GM23338 (cell line): ENCODE measurements at regions not wholly inside any gene's neighbourhood (a gene's known extent, or its start where the extent isn't known, plus 50 kb on each side); places are given as distances from the start of the nearest gene placed in this dataset.
A peak's percentile ranks its signal among the peaks of the same experiment; 100 is the strongest.

ENCODE experiments used
- ATAC-seq: fragments of 200-7000 bp; cut with Tn5 transposase; 3 replicates; pipeline ENCODE4 v1.9.1; 2020
- DNase-seq: peaks from one replicate; pipeline ENCODE4 v3.0.0-alpha.2; 2015; ENCODE audit warnings: low spot score
- H2AFZ ChIP-seq: fragments of 200-600 bp; sonication (generic); 2 replicates; pipeline ENCODE4 v1.8.0; 2016; ENCODE audit warnings: antibody characterized with exemption, mild to moderate bottlenecking, moderate library complexity
- H3F3A ChIP-seq: fragments of 200-600 bp; sonication (generic); replicated peaks from 2 replicates; pipeline ENCODE4 v1.8.0; 2017; ENCODE audit warnings: antibody characterized with exemption, mixed run types, low read depth
- H3K27ac ChIP-seq: fragments of 200-600 bp; sonication (generic); 2 replicates; pipeline ENCODE4 v1.6.1; 2016; ENCODE audit warnings: low read depth
- H3K27me3 ChIP-seq: fragments of 200-600 bp; sonication (generic); 2 replicates; pipeline ENCODE4 v1.8.0; 2016; ENCODE audit warnings: mild to moderate bottlenecking, mixed run types, moderate library complexity; ENCODE audit not compliant: insufficient read depth
- H3K36me3 ChIP-seq: fragments of 200-600 bp; sonication (generic); 2 replicates; pipeline ENCODE4 v1.8.0; 2016; ENCODE audit warnings: mild to moderate bottlenecking; ENCODE audit not compliant: insufficient read depth
- H3K4me1 ChIP-seq: fragments of 200-600 bp; sonication (generic); 2 replicates; pipeline ENCODE4 v1.8.0; 2016; ENCODE audit warnings: mild to moderate bottlenecking, moderate library complexity; ENCODE audit not compliant: insufficient read depth
- H3K4me2 ChIP-seq: fragments of 200-600 bp; sonication (generic); 2 replicates; pipeline ENCODE4 v1.7.1; 2017; ENCODE audit warnings: mixed run types
- H3K4me3 ChIP-seq: fragments of 200-600 bp; sonication (generic); 2 replicates; pipeline ENCODE4 v1.6.1; 2016; ENCODE audit warnings: mixed run types
- H3K79me2 ChIP-seq: fragments of 200-600 bp; sonication (generic); replicated peaks from 2 replicates; pipeline ENCODE4 v1.8.0; 2017; ENCODE audit warnings: mild to moderate bottlenecking; ENCODE audit not compliant: insufficient read depth
- H3K9me2 ChIP-seq: fragments of 200-600 bp; sonication (generic); 2 replicates; pipeline ENCODE4 v1.8.0; 2017; ENCODE audit not compliant: insufficient read depth
- H4K20me1 ChIP-seq: fragments of 200-600 bp; sonication (generic); replicated peaks from 2 replicates; pipeline ENCODE4 v1.8.0; 2017; ENCODE audit warnings: mild to moderate bottlenecking; ENCODE audit not compliant: insufficient read depth
- H3K27ac Mint-ChIP-seq: 2 replicates; pipeline ENCODE4 v1.8.0; 2020; ENCODE audit warnings: inconsistent platforms, mild to moderate bottlenecking, moderate library complexity, mixed read lengths
- H3K27me3 Mint-ChIP-seq: 3 replicates; pipeline ENCODE4 v1.8.0; 2022; ENCODE audit warnings: low read depth, mild to moderate bottlenecking, moderate library complexity, mixed read lengths, inconsistent platforms; ENCODE audit not compliant: insufficient read depth, poor library complexity
- H3K36me3 Mint-ChIP-seq: 3 replicates; pipeline ENCODE4 v1.8.0; 2021; ENCODE audit warnings: low read depth, mild to moderate bottlenecking, inconsistent platforms, moderate library complexity, mixed read lengths
- H3K4me1 Mint-ChIP-seq: 3 replicates; pipeline ENCODE4 v1.8.0; 2020; ENCODE audit warnings: mild to moderate bottlenecking, inconsistent platforms, mixed read lengths
- H3K4me3 Mint-ChIP-seq: 3 replicates; pipeline ENCODE4 v1.8.0; 2021; ENCODE audit warnings: moderate library complexity, mild to moderate bottlenecking, inconsistent platforms, mixed read lengths
- H3K9me3 Mint-ChIP-seq: 3 replicates; pipeline ENCODE4 v1.8.0; 2020; ENCODE audit warnings: moderate library complexity, mild to moderate bottlenecking, inconsistent platforms, mixed read lengths
- ETS1 ChIP-seq: IDR thresholded peaks from 2 replicates; pipeline ENCODE4 v1.6.1; 2016; ENCODE audit warnings: antibody characterized with exemption
- STAT1 ChIP-seq: IDR thresholded peaks from one replicate; pipeline ENCODE4 v1.6.1; 2016; ENCODE audit warnings: antibody characterized with exemption; ENCODE audit not compliant: unreplicated experiment
- ZNF114 ChIP-seq: fragments of 250-450 bp; sonication (Bioruptor Pico); IDR thresholded peaks from 2 replicates; pipeline ENCODE4 v1.5.0; 2020; ENCODE audit warnings: mild to moderate bottlenecking, moderate library complexity
- ZNF462 ChIP-seq: fragments of 250-450 bp; sonication (Bioruptor Pico); IDR thresholded peaks from 2 replicates; pipeline ENCODE4 v1.5.0; 2020; ENCODE audit warnings: mild to moderate bottlenecking, moderate library complexity

- TF ChIP-seq ZNF462 (CRISPR knock-in tag) (no peak), ZNF114 (CRISPR knock-in tag) (no peak)
Measured at GRCh38 chr3:68483601-68484000, 448.7 kb downstream of the TAFA4 start (continued).

GRCh38 chr3:68483041-68483440 is 449.3 kb downstream of the TAFA4 start:
- H4K20me1 ChIP-seq = no peaks in the 10 kb centered on the region
- H2AFZ ChIP-seq = 0 out of 2 replicates have a peak overlapping the region, but pooled peaks have one; percentile 39
- DNase-seq (no peak), ATAC-seq (no peak)
- H3K27ac Mint-ChIP-seq = no peak overlapping the region
- no peaks in the 10 kb centered on the region for H3K79me2 ChIP-seq
- H3K4me3 ChIP-seq = no peak overlapping the region
- H3K36me3 Mint-ChIP-seq = no peaks in the 10 kb centered on the region
- H3K27me3 Mint-ChIP-seq = peaks cover 3% of the 10 kb centered on the region
- peaks cover 2% of the 10 kb centered on the region; the same call in 2 of the 3 replicates for H3K4me1 Mint-ChIP-seq
- H3K36me3 ChIP-seq = no peaks in the 10 kb centered on the region
- no peak overlapping the region for H3K4me2 ChIP-seq
- TF ChIP-seq ETS1 (no peak), STAT1 (no peak)
- no peaks in the 10 kb centered on the region for H3K4me1 ChIP-seq
- H3K9me2 ChIP-seq = no peaks in the 10 kb centered on the region
- H3K9me3 Mint-ChIP-seq = no peaks in the 10 kb centered on the region
- no peak overlapping the region for H3K4me3 Mint-ChIP-seq
- no peaks in the 10 kb centered on the region for H3K27me3 ChIP-seq
- H3K27ac ChIP-seq = no peak overlapping the region
- no peaks in the 10 kb centered on the region for H3F3A ChIP-seq
